HepG2 (cell line): ENCODE measurements at regions not wholly inside any gene's neighbourhood (a gene's known extent, or its start where the extent isn't known, plus 50 kb on each side); places are given as distances from the start of the nearest gene placed in this dataset.

ENCODE experiments used
- ATAC-seq: fragments of 200-7000 bp; cut with Tn5 transposase; 3 replicates; pipeline ENCODE4 v1.9.1; 2020; ENCODE audit warnings: mild to moderate bottlenecking, moderate library complexity
- BruUV-seq: library from RNA; stranded (reverse); fragments of 400-500 nt; replicated peaks from 2 replicates; lab custom pipeline; 2021; lab: Mats Ljungman, UMichigan
- CTCF ChIA-PET: fragments of 300-600 bp; formaldehyde crosslinking; extraction: SDS; loops from one replicate; lab custom pipeline; 2021; ENCODE audit warnings: low total read pairs, inconsistent platforms, low intra/inter-chr PET ratio; lab: Yijun Ruan, JAX
- POLR2A ChIA-PET: fragments of 350-600 bp; sonication (Branson Sonifier 250); formaldehyde crosslinking; loops from one replicate; lab custom pipeline; 2020; ENCODE audit warnings: antibody characterized with exemption, inconsistent platforms; lab: Yijun Ruan, JAX
- DNase-seq: peaks from one replicate; pipeline ENCODE4 v3.0.0-alpha.2; 2015; ENCODE audit warnings: low spot score
- FAIRE-seq: peaks from 3 replicates; lab custom pipeline; 2011; peaks lifted over from hg19 to GRCh38; lab: Jason Lieb, UNC
- H2AFZ ChIP-seq: one replicate; pipeline ENCODE4 v1.6.1; 2011; ENCODE audit warnings: low read length, inconsistent platforms
- H3K27ac ChIP-seq: fragments of 300-600 bp; 3 replicates; pipeline ENCODE4 v1.8.0; 2011; ENCODE audit warnings: mixed run types, mild to moderate bottlenecking, mixed read lengths, low read length, inconsistent platforms; ENCODE audit not compliant: insufficient read depth; ENCODE audit errors: extremely low read length
- H3K27me3 ChIP-seq, 2 experiments: fragments of 200-600 bp in 1 of 2; 2 replicates in 1 of 2; 3 replicates in 1 of 2; pipeline versions ENCODE4 v1.6.0 to v1.8.0; 2011; ENCODE audit warnings: low read length in 2 of 2, mild to moderate bottlenecking in 2 of 2, moderate library complexity in 2 of 2, inconsistent platforms in 1 of 2; ENCODE audit not compliant: insufficient read depth in 2 of 2, control insufficient read depth in 1 of 2
- H3K36me3 ChIP-seq, 2 experiments: fragments of 200-600 bp in 1 of 2; replicated peaks in 1 of 2; 2 replicates in 1 of 2; 3 replicates in 1 of 2; pipeline versions ENCODE4 v1.5.1 to v1.8.0; 2011; ENCODE audit warnings: low read length in 2 of 2, inconsistent platforms in 1 of 2; ENCODE audit not compliant: insufficient read depth in 2 of 2, control insufficient read depth in 1 of 2
- H3K4me1 ChIP-seq: 2 replicates; pipeline ENCODE4 v1.5.1; 2012; ENCODE audit warnings: low read length, inconsistent platforms; ENCODE audit not compliant: insufficient read depth
- H3K4me2 ChIP-seq: 2 replicates; pipeline ENCODE4 v1.6.0; 2011; ENCODE audit warnings: low read depth, low read length, inconsistent platforms
- H3K4me3 ChIP-seq, 3 experiments: fragments of 200-600 bp in 1 of 3; sonication (generic), shearing (Covaris generic) in 1 of 3; replicated peaks in 1 of 3; 2 replicates each; pipeline ENCODE4 v1.5.1; 2011 to 2016; ENCODE audit warnings: low read length in 3 of 3, inconsistent platforms in 2 of 3, low read depth in 2 of 3, mild to moderate bottlenecking in 2 of 3, control low read depth in 1 of 3, mixed read lengths in 1 of 3; ENCODE audit not compliant: insufficient read depth in 1 of 3
- H3K79me2 ChIP-seq: one replicate; pipeline ENCODE4 v1.6.1; 2011; ENCODE audit warnings: low read length, inconsistent platforms; ENCODE audit not compliant: insufficient read depth
- H3K9ac ChIP-seq: 2 replicates; pipeline ENCODE4 v1.6.0; 2011; ENCODE audit warnings: mild to moderate bottlenecking, low read depth, low read length, inconsistent platforms; ENCODE audit not compliant: insufficient read depth
- H3K9me3 ChIP-seq: 2 replicates; pipeline ENCODE4 v1.5.1; 2012; ENCODE audit warnings: mild to moderate bottlenecking, low read length
- H4K20me1 ChIP-seq: 2 replicates; pipeline ENCODE4 v1.6.0; 2011; ENCODE audit warnings: inconsistent platforms, mild to moderate bottlenecking, low read length, moderate library complexity; ENCODE audit not compliant: insufficient read depth
- KLF16 ChIP-seq, 2 experiments: sonication (generic) in 1 of 2; formaldehyde crosslinking in 1 of 2; IDR thresholded peaks; 2 replicates each; pipeline versions ENCODE4 v1.6.1 to v1.8.0; 2016 to 2023; ENCODE audit warnings: missing genetic modification reagents in 2 of 2, missing compliant biosample characterization in 1 of 2
- PPARG ChIP-seq: conservative IDR thresholded peaks from 2 replicates; pipeline ENCODE4 v1.6.1; 2016; ENCODE audit warnings: missing biosample characterization, missing genetic modification reagents
- SMAD9 ChIP-seq: sonication (generic); formaldehyde crosslinking; IDR thresholded peaks from 2 replicates; pipeline ENCODE4 v1.5.1; 2020; ENCODE audit warnings: mild to moderate bottlenecking, missing genetic modification reagents
- XBP1 ChIP-seq: sonication (generic); formaldehyde crosslinking; IDR thresholded peaks from 2 replicates; pipeline ENCODE4 v1.5.0; 2020; ENCODE audit warnings: missing genetic modification reagents
- ZNF672 ChIP-seq: sonication (generic); formaldehyde crosslinking; IDR thresholded peaks from 2 replicates; pipeline ENCODE4 v1.8.1; 2022; ENCODE audit warnings: missing genetic modification reagents
- WGBS: methylation state at CpG from one replicate; pipeline ENCODE4 v1.1.6; 2017; ENCODE audit warnings: low lambda C conversion rate; 5-methylcytosine and 5-hydroxymethylcytosine counted together
- in situ Hi-C: cut with HindIII; loops from 2 replicates; pipeline ENCODE4 v1.10.0; 2017; ENCODE audit warnings: low pct_unique_long_range_greater_than_20kb; ENCODE audit not compliant: extremely low pct_ligation_motif_present
- intact Hi-C: fragments of 100-400 bp; cut with micrococcal nuclease; formaldehyde crosslinking; loops from one replicate; pipeline ENCODE4 v1.10.0; 2022; ENCODE audit not compliant: unreplicated experiment
- TF ChIP-seq, protein P1 (sequence below): sonication (generic); formaldehyde crosslinking; IDR thresholded peaks from 2 replicates; pipeline ENCODE4 v1.5.1; 2020; ENCODE audit warnings: missing genetic modification reagents, mild to moderate bottlenecking, borderline replicate concordance
- TF ChIP-seq, protein P2 (sequence below): sonication (generic); formaldehyde crosslinking; IDR thresholded peaks from 2 replicates; pipeline ENCODE4 v1.5.0; 2020; ENCODE audit warnings: missing genetic modification reagents
- TF ChIP-seq, protein P3 (sequence below): sonication (generic); formaldehyde crosslinking; IDR thresholded peaks from 2 replicates; pipeline ENCODE4 v1.9.0; 2021; ENCODE audit warnings: missing genetic modification reagents, borderline replicate concordance

- in situ Hi-C loops = no loop called here
- no peak overlapping the region for H3K4me3 ChIP-seq
- ATAC-seq = no peak
- no peaks in the 10 kb centered on the region for H4K20me1 ChIP-seq
- no TSS peak for BruUV-seq
- intact Hi-C loops = no loop called here
- no peaks in the 10 kb centered on the region for H3K27me3 ChIP-seq
- no peak for DNase-seq
- H3K36me3 ChIP-seq = no peaks in the 10 kb centered on the region
- H2AFZ ChIP-seq = no peak overlapping the region
- no peak for FAIRE-seq
- no peaks in the 10 kb centered on the region for H3K9me3 ChIP-seq
- ChIA-PET POLR2A (no interaction called here), CTCF (no interaction called here)
- no peak overlapping the region for H3K4me2 ChIP-seq
- no peak overlapping the region for H3K9ac ChIP-seq
- H3K4me1 ChIP-seq = no peaks in the 10 kb centered on the region
- no peak overlapping the region for H3K27ac ChIP-seq
- no peaks in the 10 kb centered on the region for H3K79me2 ChIP-seq
- 5% methylated on average over 1 of the region's 1 CpG for WGBS
- TF ChIP-seq, protein P1, sequence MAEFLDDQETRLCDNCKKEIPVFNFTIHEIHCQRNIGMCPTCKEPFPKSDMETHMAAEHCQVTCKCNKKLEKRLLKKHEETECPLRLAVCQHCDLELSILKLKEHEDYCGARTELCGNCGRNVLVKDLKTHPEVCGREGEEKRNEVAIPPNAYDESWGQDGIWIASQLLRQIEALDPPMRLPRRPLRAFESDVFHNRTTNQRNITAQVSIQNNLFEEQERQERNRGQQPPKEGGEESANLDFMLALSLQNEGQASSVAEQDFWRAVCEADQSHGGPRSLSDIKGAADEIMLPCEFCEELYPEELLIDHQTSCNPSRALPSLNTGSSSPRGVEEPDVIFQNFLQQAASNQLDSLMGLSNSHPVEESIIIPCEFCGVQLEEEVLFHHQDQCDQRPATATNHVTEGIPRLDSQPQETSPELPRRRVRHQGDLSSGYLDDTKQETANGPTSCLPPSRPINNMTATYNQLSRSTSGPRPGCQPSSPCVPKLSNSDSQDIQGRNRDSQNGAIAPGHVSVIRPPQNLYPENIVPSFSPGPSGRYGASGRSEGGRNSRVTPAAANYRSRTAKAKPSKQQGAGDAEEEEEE (CRISPR knock-in tag) = no peak
- no peak for TF ChIP-seq SMAD9 (CRISPR knock-in tag)
- no peak for TF ChIP-seq PPARG (CRISPR knock-in tag)
- no peak for TF ChIP-seq XBP1 (CRISPR knock-in tag)
- TF ChIP-seq, protein P2, sequence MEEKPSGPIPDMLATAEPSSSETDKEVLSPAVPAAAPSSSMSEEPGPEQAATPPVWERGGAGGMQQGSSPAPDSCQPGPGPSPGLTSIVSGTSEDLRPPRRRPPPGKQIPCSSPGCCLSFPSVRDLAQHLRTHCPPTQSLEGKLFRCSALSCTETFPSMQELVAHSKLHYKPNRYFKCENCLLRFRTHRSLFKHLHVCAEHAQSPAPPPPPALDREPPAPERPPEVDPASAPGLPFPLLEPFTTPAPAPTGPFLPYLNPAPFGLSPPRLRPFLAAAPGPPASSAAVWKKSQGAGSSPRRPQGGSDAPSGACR (CRISPR knock-in tag) = no peak
- TF ChIP-seq KLF16 (CRISPR knock-in tag; IDR thresholded peaks at IDR 0.05) = no peak
- TF ChIP-seq, protein P3, sequence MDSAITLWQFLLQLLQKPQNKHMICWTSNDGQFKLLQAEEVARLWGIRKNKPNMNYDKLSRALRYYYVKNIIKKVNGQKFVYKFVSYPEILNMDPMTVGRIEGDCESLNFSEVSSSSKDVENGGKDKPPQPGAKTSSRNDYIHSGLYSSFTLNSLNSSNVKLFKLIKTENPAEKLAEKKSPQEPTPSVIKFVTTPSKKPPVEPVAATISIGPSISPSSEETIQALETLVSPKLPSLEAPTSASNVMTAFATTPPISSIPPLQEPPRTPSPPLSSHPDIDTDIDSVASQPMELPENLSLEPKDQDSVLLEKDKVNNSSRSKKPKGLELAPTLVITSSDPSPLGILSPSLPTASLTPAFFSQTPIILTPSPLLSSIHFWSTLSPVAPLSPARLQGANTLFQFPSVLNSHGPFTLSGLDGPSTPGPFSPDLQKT (CRISPR knock-in tag) = no peak
- no peak for TF ChIP-seq ZNF672
Observed at GRCh38 chr6:81666481-81666880, 86.0 kb downstream of the TENT5A start.
